ENCODE measurements at regions not wholly inside any gene's neighbourhood (a gene's known extent, or its start where the extent isn't known, plus 50 kb on each side); places are given as distances from the start of the nearest gene placed in this dataset.

GRCh38 chr6:141337191-141337590 lies 795.5 kb upstream of the GJE1 start:
- in situ Hi-C loops (cut with HindIII; ENCODE audit: low sequenced_read_pairs), result no loop called here

GRCh38 chr6:141335477-141336273 lies 797.0 kb upstream of the GJE1 start:
- in situ Hi-C loops (cut with HindIII; ENCODE audit: low sequenced_read_pairs), result no loop called here

- in situ Hi-C loops (cut with HindIII; ENCODE audit: low sequenced_read_pairs), result no loop called here
These were observed 805.8 kb upstream of the GJE1 start for GRCh38 chr6:141326925-141327324.

GRCh38 chr6:141326426-141326825 lies 806.3 kb upstream of the GJE1 start:
- in situ Hi-C loops (cut with HindIII; ENCODE audit: low sequenced_read_pairs), result no loop called here

- in situ Hi-C loops (cut with HindIII; ENCODE audit: low sequenced_read_pairs), result no loop called here
These were observed 811.0 kb upstream of the GJE1 start for GRCh38 chr6:141321493-141322347.

GRCh38 chr6:141316236-141316635 lies 816.5 kb upstream of the GJE1 start:
- in situ Hi-C loops (cut with HindIII; ENCODE audit: low sequenced_read_pairs), result no loop called here

- in situ Hi-C loops (cut with HindIII; ENCODE audit: low sequenced_read_pairs), result no loop called here
These were observed 818.7 kb upstream of the GJE1 start for GRCh38 chr6:141313986-141314385.

GRCh38 chr6:141309295-141309694 lies 823.4 kb upstream of the GJE1 start:
- in situ Hi-C loops (cut with HindIII; ENCODE audit: low sequenced_read_pairs), result no loop called here

GRCh38 chr6:141307309-141307998 lies 825.3 kb upstream of the GJE1 start:
- in situ Hi-C loops (cut with HindIII; ENCODE audit: low sequenced_read_pairs), result no loop called here

GRCh38 chr6:141303907-141304306 lies 828.8 kb upstream of the GJE1 start:
- in situ Hi-C loops (cut with HindIII; ENCODE audit: low sequenced_read_pairs), result no loop called here

GRCh38 chr6:141301779-141302178 lies 830.9 kb upstream of the GJE1 start:
- in situ Hi-C loops (cut with HindIII; ENCODE audit: low sequenced_read_pairs), result no loop called here

GRCh38 chr6:141290941-141291721 lies 841.6 kb upstream of the GJE1 start:
- in situ Hi-C loops (cut with HindIII; ENCODE audit: low sequenced_read_pairs), result no loop called here

- in situ Hi-C loops (cut with HindIII; ENCODE audit: low sequenced_read_pairs), result no loop called here
These were observed 843.8 kb upstream of the GJE1 start for GRCh38 chr6:141288947-141289346.

GRCh38 chr6:141282263-141282662 lies 850.5 kb upstream of the GJE1 start:
- in situ Hi-C loops (cut with HindIII; ENCODE audit: low sequenced_read_pairs), result no loop called here

GRCh38 chr6:141269684-141270083 lies 863.0 kb upstream of the GJE1 start:
- in situ Hi-C loops (cut with HindIII; ENCODE audit: low sequenced_read_pairs), result no loop called here

- in situ Hi-C loops (cut with HindIII; ENCODE audit: low sequenced_read_pairs), result no loop called here
These were observed 865.3 kb upstream of the GJE1 start for GRCh38 chr6:141267420-141267819.

GRCh38 chr6:141265756-141266623 lies 866.7 kb upstream of the GJE1 start:
- in situ Hi-C loops (cut with HindIII; ENCODE audit: low sequenced_read_pairs), result no loop called here

- in situ Hi-C loops (cut with HindIII; ENCODE audit: low sequenced_read_pairs), result no loop called here
These were observed 868.6 kb upstream of the GJE1 start for GRCh38 chr6:141264101-141264500.

GRCh38 chr6:141261672-141262060 lies 871.1 kb upstream of the GJE1 start:
- in situ Hi-C loops (cut with HindIII; ENCODE audit: low sequenced_read_pairs), result no loop called here

All from DLD1 (cell line).